ENCODE measurements at regions not wholly inside any gene's neighbourhood (a gene's known extent, or its start where the extent isn't known, plus 50 kb on each side); places are given as distances from the start of the nearest gene placed in this dataset.
"Not testable (repeated sequence)": the region's sequence is repeated elsewhere in the genome, so short reads cannot be mapped to it uniquely, and the experiment has no call there.

GRCh38 chr3:143178775-143179548 is 59.4 kb downstream of the CHST2 start:
- not testable (repeated sequence) for TF ChIP-seq CTCF, POLR2A (IDR thresholded peaks at IDR 0.05)

Measured in adrenal gland (tissue), 5 donors.